Spleen (tissue), 7 donors: ENCODE measurements at regions not wholly inside any gene's neighbourhood (a gene's known extent, or its start where the extent isn't known, plus 50 kb on each side); places are given as distances from the start of the nearest gene placed in this dataset.

Experiments used
- POLR2A ChIP-seq, 3 donors: fragments of 450-650 bp; IDR thresholded peaks; one replicate each; pipeline ENCODE4 v1.5.1; 2017; ENCODE audit warnings: antibody characterized with exemption in 3 of 3, mild to moderate bottlenecking in 1 of 3
- TF ChIP-seq, protein P1 (sequence below), 11 experiments: fragments of 200-600 bp in 7 of 11; fragments of 450-650 bp in 4 of 11; sonication (generic) in 4 of 11; IDR thresholded peaks in 8 of 11; conservative IDR thresholded peaks in 3 of 11; 1 replicate in 7 of 11; 2 replicates in 4 of 11; pipeline versions ENCODE4 v1.4.0 to v1.8.0; 2016 to 2021; ENCODE audit warnings: antibody characterized with exemption in 11 of 11, inconsistent platforms in 4 of 11, mild to moderate bottlenecking in 1 of 11
- donor health status: DM: no; HTN: no; CAD: no; lungs with moderate emphysema.
- donor health status: DM: no; HTN: no; CAD: no.
- donor health status: DM: no; HTN: no; CAD: no.

DNA sequence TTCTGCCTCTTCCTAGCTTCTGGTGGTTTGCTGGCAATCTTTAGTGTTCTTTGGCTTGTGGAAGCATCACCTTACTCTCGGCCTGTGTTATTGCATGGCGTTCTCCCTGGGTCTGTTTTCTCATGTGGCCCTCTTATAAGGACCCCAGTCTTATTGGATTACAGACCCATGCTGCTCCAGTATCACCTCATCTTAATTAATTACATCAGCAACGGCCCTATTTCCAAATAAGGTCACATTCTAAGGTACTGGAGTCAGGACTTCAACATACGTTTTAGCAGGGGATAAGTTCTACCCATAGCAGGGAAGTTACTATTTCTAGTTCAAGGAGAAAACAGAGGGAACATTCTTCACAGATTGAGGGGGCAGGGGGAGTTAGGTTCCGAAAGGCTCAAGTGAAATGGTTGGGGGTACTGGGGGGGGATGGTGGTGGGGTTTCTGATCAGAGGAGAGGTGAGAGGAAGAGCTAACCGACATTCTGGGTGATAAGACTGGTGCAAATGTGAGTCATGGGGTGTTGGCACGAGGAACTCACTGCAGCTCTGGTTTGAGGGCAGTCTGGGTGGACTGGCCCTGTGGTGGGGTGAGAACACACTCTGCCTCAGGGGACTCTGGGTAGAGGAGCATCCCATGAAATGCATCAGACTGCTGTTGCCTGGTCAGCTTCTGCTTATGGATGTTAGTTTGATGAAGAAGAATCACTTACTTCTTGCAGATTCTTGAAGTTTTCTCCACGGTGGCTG, 51.5 kb upstream of the ZBED5 start:
- TF ChIP-seq POLR2A (IDR thresholded peaks at IDR 0.05): no peak
- TF ChIP-seq, protein P1, sequence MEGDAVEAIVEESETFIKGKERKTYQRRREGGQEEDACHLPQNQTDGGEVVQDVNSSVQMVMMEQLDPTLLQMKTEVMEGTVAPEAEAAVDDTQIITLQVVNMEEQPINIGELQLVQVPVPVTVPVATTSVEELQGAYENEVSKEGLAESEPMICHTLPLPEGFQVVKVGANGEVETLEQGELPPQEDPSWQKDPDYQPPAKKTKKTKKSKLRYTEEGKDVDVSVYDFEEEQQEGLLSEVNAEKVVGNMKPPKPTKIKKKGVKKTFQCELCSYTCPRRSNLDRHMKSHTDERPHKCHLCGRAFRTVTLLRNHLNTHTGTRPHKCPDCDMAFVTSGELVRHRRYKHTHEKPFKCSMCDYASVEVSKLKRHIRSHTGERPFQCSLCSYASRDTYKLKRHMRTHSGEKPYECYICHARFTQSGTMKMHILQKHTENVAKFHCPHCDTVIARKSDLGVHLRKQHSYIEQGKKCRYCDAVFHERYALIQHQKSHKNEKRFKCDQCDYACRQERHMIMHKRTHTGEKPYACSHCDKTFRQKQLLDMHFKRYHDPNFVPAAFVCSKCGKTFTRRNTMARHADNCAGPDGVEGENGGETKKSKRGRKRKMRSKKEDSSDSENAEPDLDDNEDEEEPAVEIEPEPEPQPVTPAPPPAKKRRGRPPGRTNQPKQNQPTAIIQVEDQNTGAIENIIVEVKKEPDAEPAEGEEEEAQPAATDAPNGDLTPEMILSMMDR (IDR thresholded peaks at IDR 0.05 in 8 of 11, conservative IDR thresholded peaks at IDR 0.05 in 3 of 11): no peak
